PC-3 (cell line): ENCODE measurements at regions not wholly inside any gene's neighbourhood (a gene's known extent, or its start where the extent isn't known, plus 50 kb on each side); places are given as distances from the start of the nearest gene placed in this dataset.

Experiments used
- EZH2 ChIP-seq: fragments of 300-600 bp; sonication (generic); IDR thresholded peaks from one replicate; pipeline ENCODE4 v1.6.1; 2017; ENCODE audit warnings: antibody characterized with exemption, mild to moderate bottlenecking, low read length; ENCODE audit not compliant: unreplicated experiment
- EZH2phosphoT487 ChIP-seq: fragments of 300-600 bp; sonication (generic); IDR thresholded peaks from 2 replicates; pipeline ENCODE4 v1.6.1; 2018; ENCODE audit warnings: mild to moderate bottlenecking, antibody characterized with exemption, low read length, borderline replicate concordance
- TF ChIP-seq, protein P1 (sequence below): fragments of 300-600 bp; sonication (generic); conservative IDR thresholded peaks from 2 replicates; pipeline ENCODE4 v1.5.1; 2017; ENCODE audit warnings: antibody characterized with exemption, low read depth, mild to moderate bottlenecking, low read length

DNA sequence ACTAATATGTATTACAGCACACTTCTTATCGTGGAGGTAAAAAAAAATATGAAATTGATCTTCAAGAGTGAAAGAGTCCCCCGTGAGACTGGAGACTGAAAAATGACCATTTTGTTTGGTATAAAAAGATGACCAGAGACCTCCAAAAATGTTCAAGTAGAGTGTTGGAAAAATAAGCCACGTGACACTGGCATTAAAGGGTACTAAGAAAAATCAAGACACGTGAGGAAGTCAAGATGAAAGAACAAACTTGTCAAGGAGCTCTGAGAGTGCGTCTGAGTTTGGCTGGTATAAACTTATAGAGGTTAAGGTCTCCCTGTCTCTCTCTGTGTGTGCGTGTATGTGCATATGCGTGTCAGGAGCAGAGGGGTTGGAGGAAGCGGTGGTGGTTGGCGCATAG lies 362.7 kb upstream of the COBL start:
- TF ChIP-seq, protein P1, sequence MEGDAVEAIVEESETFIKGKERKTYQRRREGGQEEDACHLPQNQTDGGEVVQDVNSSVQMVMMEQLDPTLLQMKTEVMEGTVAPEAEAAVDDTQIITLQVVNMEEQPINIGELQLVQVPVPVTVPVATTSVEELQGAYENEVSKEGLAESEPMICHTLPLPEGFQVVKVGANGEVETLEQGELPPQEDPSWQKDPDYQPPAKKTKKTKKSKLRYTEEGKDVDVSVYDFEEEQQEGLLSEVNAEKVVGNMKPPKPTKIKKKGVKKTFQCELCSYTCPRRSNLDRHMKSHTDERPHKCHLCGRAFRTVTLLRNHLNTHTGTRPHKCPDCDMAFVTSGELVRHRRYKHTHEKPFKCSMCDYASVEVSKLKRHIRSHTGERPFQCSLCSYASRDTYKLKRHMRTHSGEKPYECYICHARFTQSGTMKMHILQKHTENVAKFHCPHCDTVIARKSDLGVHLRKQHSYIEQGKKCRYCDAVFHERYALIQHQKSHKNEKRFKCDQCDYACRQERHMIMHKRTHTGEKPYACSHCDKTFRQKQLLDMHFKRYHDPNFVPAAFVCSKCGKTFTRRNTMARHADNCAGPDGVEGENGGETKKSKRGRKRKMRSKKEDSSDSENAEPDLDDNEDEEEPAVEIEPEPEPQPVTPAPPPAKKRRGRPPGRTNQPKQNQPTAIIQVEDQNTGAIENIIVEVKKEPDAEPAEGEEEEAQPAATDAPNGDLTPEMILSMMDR = no peak
- TF ChIP-seq EZH2phosphoT487 (no peak), EZH2 (no peak)
